ENCODE measurements at regions not wholly inside any gene's neighbourhood (a gene's known extent, or its start where the extent isn't known, plus 50 kb on each side); places are given as distances from the start of the nearest gene placed in this dataset.

DNA sequence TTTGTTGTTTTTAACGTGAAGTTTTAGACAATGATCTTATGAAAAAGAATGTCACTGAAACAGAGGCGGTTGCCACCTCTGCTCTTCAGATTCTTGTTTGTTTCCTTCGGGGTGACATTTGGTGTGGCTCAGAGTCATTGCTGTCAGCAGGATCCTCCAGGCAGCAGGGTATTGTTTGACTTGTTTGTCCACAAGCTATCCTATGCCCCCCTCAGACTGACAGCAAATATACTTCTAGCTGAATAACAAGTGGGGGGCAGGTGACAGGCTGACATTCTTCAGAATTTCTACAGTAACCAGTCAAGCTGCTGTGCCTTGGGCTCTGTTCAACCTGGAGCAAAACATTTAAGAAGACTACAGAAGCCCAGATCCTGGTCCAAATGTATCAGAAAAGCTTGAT, 383.3 kb downstream of the YTHDC2 start:
- TF ChIP-seq, protein P1, sequence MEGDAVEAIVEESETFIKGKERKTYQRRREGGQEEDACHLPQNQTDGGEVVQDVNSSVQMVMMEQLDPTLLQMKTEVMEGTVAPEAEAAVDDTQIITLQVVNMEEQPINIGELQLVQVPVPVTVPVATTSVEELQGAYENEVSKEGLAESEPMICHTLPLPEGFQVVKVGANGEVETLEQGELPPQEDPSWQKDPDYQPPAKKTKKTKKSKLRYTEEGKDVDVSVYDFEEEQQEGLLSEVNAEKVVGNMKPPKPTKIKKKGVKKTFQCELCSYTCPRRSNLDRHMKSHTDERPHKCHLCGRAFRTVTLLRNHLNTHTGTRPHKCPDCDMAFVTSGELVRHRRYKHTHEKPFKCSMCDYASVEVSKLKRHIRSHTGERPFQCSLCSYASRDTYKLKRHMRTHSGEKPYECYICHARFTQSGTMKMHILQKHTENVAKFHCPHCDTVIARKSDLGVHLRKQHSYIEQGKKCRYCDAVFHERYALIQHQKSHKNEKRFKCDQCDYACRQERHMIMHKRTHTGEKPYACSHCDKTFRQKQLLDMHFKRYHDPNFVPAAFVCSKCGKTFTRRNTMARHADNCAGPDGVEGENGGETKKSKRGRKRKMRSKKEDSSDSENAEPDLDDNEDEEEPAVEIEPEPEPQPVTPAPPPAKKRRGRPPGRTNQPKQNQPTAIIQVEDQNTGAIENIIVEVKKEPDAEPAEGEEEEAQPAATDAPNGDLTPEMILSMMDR (conservative IDR thresholded peaks at IDR 0.05; ENCODE audit: low read depth in 2 of 2) = no peak
- TF ChIP-seq POLR2AphosphoS5 (IDR thresholded peaks at IDR 0.05; ENCODE audit: low read depth) = no peak
- TF ChIP-seq ZNF331 (CRISPR knock-in tag; IDR thresholded peaks at IDR 0.05; ENCODE audit: low read depth) = no peak
- TF ChIP-seq EZH2 (IDR thresholded peaks at IDR 0.05; ENCODE audit: low read depth, unreplicated experiment) = no peak
- TF ChIP-seq CREB1 (CRISPR knock-in tag; IDR thresholded peaks at IDR 0.05; ENCODE audit: low read depth) = no peak
